SK-N-MC (cell line): ENCODE measurements at regions not wholly inside any gene's neighbourhood (a gene's known extent, or its start where the extent isn't known, plus 50 kb on each side); places are given as distances from the start of the nearest gene placed in this dataset.

Source experiments
- EZH2 ChIP-seq: fragments of 200-600 bp; sonication (generic); IDR thresholded peaks from one replicate; pipeline ENCODE4 v1.6.1; 2017; ENCODE audit warnings: antibody characterized with exemption
- FOXP2 ChIP-seq: optimal IDR thresholded peaks from 2 replicates; pipeline ENCODE3; 2011; ENCODE audit warnings: mild to moderate bottlenecking, moderate library complexity; ENCODE audit not compliant: insufficient read depth; ENCODE audit errors: extremely low read length, control extremely low read depth
- POLR2AphosphoS5 ChIP-seq: IDR thresholded peaks from 2 replicates; pipeline ENCODE4 v1.6.1; 2012; ENCODE audit warnings: mild to moderate bottlenecking, low read depth, low read length, borderline replicate concordance

- TF ChIP-seq EZH2, result no peak
- no peak for TF ChIP-seq POLR2AphosphoS5
- no peak for TF ChIP-seq FOXP2
These were observed 646.3 kb upstream of the ANKRD30A start for GRCh38 chr10:36479073-36479472.
